NCI-H524 (cell line): ENCODE measurements at regions not wholly inside any gene's neighbourhood (a gene's known extent, or its start where the extent isn't known, plus 50 kb on each side); places are given as distances from the start of the nearest gene placed in this dataset.
A peak's percentile ranks its signal among the peaks of the same experiment; 100 is the strongest.
"Not testable (repeated sequence)": the region's sequence is repeated elsewhere in the genome, so short reads cannot be mapped to it uniquely, and the experiment has no call there.

Experiments
- DNase-seq, 2 experiments: peaks; one replicate each; lab custom pipeline; 2025; lab: John Stamatoyannopoulos, UW

DNA sequence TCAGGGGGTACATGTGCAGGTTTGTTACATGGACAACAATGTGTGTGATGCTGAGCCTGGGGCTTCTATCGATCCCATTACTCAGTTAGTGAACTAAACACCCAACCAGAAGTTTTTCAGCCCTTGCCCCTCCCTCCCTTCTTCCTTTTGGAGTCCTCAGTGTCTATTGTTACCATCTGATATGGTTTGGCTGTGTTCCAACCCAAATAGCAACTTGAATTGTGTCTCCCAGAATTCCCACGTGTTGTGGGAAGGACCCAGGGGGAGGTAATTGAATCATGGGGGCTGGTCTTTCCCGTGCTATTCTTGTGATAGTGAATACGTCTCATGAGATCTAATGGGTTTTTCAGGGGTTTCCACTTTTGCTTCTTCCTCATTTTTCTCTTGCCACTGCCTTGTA, 186.3 kb downstream of the AEBP2 start:
- not testable (repeated sequence) for DNase-seq

DNA sequence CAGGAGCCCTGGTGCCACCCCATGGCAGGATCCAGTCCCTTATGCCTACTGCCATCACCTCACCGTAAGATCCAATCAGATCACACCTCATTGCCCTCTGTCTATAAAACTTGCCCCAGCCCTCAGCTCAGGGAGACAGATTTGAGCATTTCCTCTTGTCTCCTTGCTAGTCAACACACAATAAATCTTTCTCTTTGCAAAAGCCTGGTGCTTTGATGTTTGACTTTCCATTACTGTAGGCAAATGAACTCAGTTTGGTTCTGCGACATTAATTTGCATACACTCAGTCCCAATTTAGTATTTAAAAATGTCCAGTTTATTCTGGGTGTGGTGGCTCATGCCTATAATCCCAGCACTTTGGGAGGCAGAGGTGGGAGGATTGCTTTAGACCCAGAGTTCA, 188.4 kb downstream of the AEBP2 start:
- no peak for DNase-seq

DNA sequence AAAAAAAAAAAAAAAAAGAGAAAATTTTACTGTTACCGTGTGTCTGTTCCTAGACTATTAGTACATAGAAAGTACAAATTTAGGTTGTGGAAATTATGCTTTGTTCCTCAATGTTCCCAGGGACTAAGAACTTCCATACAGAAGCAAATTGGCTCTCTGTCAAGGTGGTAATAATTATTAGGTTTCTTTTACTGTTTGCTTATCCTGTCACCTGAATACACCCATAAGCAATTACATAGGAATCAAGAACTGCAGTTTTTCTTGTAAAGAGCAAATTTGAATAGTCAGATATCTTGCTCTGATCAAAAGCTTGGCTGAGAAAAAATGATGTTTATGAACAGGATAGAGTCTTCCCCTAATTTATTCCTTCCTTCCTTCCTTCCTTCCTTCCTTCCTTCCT, 191.2 kb downstream of the AEBP2 start:
- no peak for DNase-seq

DNA sequence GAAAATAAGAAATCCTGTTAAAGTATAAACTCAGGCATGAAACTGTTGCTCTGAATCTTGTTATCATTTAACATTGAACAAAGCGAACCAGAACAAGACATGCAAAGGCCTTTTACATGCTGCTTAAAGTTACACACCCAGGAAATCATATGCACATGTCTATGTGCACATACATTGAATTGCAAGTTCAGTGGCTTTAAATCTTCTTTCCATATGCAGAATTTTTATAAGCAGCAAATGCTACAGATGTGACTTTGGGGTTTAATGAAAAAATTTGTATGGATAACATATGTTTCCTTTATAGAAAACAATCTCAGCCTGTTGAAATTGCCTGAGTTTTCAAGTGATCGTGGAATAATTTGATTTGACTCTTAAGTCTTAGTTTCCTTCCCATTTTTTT, 193.9 kb downstream of the AEBP2 start:
- DNase-seq, result no peak

DNA sequence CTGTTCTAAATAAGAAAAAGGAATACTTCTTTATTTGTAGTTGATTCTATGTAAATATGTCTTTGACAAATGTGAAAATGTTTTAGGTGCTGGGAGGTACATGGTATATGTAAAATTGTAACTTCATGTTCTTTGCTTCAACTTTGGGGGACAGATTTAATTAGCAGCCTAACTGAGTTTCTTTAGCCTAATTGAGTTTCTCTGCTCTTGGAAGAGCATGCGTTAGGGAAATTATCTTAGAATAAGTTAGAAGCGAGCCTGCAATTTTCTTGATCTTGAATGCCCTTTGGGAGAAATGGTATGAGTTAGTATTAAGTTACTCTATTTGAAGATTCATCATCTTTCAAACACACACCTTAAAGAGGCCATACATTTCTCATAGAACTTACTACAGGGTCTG, 194.3 kb downstream of the AEBP2 start:
- no peak for DNase-seq

DNA sequence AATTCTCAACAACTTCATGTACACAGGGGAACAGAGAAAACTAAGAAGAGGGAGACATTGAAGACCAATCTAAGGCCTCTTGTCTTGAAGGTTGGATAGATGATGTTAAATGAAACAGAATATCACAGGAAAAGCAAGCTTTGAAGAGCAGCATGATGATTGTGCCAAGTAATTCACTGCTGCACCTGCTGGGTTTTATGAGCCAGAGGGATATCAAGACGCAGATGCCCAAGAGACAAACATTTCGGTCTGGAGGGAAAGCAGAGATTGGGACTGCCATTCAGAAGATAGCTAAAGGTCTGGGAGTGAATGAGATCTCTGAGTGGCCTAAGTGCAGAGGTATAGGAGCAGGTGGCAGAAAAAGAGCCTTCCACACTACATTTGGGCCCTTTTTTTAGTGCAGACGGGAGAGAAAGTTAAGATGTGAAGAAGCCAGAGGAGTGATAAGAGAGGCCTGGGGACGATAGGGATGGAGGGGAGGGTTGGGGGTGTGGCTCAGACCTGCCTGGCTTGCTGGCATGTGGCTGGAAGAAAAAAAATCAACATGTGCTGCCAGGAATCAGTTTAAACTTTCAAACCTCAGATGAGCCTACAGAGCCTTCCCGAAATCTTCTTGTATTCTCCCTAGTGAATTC, 200.6 kb downstream of the AEBP2 start:
- DNase-seq, result no peak

DNA sequence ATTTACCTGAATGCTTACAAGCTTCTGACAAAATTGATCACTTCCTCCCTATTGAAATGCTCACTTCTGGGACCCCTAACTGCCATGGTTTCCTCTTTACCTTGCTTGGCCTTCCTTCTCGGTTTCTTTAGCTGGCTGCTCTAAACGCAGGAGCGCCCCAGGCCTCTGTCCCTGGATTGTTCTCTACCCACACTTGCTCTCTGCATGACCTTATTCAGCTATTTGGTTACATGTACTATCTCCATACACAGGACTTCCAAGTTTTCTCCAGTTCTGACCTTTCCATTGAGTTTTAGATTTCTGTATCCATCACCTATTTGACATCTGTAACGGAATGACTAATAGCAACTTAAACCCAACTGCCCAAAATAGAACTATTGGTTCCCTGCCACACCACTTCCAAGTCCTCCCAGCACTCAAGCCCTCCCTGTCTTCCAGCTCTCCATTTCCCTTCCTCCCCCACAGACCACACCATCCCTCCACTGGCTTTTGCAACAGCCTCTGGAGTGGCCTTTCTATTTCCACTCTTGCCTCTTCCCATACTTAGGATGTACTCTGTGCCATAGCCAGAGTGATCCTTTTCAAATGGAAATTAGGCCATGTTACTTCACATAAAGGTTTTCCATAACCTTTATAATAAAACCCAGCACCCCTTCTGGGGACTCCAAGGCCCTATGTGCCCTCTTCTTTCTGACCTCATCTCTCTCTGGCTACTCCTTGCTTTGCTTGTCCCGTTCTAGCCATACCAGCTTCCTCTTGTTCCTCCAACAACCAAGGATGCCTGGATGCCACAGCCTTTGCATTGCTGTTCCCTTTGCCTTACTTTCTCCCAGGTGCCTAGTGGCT, 202.2 kb downstream of the AEBP2 start:
- no peak for DNase-seq

DNA sequence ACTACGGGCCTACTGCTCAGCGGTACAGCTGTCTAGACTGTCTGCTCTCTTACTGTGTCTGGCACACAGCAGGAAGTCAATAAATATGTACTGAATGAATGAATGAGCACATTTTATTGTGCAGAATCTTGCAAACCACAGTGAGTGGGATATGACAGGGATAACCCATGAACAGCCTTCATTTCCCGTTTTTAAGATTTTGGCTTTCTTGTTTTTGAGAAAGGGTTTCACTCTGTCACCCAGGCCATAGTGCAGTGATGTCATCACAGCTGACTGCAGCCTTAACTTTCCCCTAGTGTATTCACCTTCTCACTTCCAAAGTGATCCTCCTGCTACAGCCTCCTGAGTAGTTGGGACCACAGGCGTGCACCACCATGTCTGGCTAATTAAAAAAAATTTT, 203.1 kb downstream of the AEBP2 start:
- DNase-seq, result no peak

DNA sequence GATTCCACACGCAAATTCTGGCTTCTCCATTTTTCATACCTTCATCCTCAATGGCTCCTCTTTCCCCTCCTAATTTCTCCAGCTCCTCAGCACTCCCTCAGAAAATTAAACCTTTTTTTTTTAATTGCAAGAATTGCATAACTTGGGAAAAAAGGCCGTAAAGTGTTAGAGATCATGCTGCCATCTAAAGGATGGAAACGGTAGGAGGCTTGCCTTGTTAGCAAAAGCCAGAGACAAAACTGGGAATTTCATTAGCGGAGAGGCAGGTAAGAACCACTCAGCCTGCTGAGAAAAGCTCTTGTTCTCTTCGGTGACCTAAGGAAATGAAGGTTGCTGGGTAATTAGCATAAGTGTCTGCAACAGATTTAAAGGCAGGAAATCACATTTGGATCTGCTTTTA, 204.3 kb downstream of the AEBP2 start:
- DNase-seq, result peak in 1 of 2 experiments; percentile 45

DNA sequence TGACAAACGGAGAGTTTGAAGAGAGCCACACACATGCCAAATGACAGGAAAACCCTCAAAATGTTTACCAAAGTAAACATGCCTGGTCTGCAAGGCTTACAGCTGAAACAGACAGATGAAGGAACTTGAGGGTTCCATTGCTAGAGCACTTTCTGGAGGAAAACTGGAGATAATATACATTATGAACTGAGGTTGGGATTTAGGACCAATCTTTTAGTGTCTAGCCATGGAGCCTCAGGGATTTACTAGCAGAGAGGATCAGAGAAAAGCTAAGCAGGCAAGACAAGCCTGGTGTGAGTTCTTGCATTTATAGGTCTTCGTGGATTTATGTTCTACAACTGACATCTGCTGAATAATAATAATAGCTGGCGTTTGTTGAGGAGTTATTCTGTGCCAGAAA, 205.3 kb downstream of the AEBP2 start:
- DNase-seq, result no peak

DNA sequence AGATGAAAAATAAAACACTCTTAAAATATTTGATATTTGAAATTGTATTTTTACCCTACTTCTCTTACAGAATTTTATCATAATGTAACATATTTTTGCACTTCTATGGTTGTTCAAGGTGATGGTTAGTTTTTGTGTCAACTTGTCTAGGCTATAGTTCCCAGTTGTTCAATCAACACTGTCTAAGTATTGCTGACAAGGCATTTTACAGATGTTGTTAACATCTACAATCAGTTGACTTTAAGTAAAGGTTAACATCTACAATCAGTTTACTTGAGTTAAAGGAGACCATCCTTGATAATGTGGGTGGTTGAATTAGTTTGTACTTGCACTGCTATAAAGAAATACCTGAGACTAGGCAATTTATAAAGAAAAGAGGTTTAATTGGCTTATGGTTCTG, 206.5 kb downstream of the AEBP2 start:
- no peak for DNase-seq

DNA sequence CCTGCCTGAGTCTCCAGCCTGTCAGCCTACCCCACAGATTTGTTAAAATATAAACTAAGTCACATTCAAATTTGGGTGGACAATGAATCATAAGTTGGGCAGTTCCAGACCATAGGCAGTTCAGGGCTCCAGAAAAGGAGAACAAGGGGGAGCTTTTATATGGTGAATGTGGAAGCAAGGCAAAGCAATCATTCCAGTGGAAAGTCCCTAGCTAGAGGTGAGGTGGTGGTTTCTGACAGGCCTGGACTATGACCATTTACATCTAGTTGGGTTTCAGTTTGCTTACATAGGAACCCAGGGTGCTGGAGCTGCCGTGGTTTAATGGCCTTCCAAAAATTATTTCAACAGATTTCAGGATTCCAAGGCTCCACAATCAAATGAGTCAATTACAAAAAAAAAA, 207.3 kb downstream of the AEBP2 start:
- DNase-seq, result no peak

DNA sequence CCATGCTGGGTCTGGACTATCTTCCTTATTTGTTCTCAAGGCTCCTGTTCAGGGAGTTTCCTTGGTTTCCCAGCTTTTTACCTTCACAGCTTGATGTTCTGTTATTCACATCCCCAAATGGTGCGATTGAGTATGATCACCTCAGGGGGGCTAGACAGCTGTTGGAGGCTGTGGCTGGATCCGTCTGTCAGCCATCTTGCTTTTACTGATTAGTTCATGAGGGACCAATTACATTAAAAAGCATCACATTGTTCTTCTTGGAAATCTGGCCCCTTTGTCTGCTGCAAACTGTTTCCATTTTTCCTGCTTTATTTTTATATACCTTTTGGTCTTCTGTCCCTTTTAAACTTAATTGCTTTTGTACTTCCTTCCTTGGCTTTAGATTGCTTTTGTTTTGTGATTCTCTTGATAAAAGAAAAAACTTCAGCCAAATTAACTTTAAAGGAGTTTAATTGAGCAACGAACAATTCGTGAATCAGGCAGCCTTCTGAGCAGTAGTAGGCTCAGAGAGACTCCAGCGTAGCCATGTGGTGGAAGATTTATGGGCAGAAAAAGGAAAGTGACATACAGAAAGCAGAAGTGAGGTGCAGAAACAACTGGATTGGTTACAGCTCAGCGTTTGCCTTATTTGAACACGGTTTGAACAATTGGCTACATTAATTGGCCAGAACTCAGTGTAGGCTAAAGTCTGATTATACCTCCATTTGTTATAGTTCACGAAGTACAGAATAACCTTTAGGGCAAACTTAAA, 208.7 kb downstream of the AEBP2 start:
- DNase-seq, result no peak

DNA sequence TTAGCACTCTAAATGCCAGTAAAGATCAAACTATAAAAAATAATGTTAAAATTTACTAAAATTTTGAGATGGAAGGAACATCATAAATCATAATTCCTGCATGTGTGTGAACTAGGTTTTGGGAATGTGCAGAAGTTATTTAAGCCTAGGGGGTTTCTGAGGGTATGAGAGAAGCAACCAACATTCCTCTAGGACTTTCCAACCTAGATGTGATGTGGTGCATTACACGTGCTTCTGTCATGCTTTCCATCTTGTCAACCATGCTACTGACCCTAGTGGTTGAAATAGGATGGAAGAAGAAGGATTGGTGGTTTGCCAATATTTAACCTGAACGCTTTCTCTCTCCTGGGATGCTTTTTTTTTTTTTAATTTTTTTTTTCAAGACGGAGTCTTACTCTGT, 209.3 kb downstream of the AEBP2 start:
- no peak for DNase-seq

DNA sequence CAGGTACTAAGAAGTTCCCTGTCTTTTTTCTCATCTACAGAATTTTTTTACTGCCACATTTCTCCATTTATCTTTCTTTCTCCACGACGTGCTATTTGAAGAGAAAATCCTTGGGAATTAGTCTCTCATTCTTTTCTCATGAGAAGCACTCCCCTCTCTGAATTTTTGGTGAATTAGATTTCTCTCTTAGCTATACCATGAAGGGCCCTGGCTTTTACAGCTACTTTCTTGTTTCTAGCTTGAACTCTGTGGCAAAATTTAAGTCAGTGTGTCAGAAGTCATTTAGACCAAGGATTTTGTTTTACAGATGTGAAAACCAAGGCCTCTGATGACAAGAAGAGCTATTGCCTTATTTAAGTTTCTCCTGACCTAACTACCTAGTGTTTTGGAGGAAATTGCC, 213.1 kb downstream of the AEBP2 start:
- no peak for DNase-seq

DNA sequence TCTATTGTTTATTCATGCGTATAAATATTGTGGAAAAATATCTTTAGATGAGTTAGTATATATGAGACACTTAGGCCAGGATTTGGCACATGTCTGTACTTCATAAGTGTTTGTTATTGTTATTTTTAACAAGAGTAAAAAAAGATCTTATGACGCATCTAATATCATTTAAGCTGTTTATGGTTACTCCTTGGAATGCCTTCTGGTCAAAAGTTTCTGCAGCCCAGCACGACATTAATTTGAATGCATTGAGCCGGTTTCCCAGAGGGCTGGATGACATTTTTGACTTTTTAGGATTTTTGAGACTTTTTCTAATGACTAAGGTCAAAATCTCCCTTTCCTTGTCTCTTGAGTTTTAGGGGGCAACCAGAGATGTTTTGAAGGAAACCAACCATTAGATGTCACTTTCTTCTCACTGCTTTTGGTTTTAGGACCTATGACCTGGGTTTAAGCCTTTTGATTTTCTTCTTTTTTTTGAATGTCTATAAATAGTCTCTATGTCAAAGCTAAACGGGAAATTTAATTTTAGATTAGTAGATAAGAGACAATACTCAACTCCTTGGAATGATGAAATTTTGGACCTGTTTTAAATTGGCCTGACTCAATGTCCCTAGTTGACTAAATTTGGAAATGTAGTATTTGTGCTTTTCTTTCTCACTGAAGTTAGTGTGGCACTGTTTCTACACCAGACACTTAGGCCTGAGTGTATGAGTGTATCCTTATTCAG, 215.5 kb downstream of the AEBP2 start:
- DNase-seq, result no peak

DNA sequence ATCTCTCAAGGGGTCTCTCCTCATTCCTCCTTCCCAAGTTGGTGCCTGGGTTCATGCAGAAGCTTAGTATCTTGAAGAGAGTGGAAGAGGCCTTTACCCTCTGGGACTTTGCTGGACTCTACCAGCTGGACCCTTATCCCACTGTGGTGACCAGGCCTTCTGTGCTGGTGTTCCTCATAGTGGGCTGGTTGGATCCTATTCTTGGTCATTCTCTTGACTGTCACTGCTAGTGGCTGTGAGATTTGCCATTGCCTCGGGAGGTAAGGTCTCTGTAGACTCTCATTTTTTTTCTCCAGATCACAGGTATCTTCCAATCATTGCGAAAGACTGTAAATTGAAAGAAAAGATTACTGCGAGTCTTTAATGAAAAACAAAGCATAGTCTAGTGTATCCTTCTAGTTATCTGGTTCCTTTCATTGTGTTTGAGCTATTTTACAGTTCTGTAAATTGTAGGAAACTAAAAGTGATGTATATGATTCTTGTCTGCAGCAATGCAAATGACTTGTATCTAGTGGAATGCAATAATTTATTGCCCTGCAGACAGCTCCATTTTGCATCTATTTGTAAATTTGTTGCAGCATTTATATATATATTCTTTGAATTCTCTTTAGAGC, 217.9 kb downstream of the AEBP2 start:
- DNase-seq, result no peak

DNA sequence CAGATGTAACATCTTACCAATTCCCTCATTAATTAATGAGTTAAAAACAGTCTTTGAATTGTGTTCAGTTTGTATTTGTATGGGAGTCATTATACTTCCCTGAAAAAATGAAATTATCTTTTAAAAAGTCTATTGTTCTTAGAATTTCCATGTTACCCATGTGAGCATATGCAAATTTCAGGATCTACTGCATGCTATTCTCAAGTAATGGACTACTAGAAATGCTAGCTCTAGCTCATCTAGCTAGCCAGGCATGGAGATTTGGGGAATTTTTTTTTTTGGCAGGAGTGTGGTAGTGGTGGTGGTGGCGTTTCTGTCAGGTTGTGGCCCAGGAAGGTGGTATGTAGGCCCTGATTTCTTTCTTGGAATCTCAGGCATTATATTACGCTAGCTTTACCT, 218.4 kb downstream of the AEBP2 start:
- DNase-seq, result no peak

DNA sequence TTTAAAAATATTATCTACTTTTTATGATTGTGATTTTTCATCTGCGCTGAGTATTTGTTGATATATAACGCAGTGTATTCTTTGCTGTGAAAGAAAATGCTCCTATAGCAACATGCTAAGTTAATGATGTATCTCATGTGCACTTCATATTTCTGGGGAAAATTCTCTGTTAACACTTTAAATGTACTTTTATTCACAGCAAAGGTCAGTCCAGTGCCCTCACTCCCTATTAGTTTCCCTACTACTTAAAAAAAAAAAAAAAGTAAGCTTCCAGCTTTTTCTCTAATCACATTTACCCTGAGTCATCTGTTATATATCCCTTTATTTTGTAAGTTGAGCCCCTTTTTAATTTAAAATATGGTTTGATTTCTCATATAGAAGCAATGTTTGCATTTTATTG, 219.8 kb downstream of the AEBP2 start:
- DNase-seq, result no peak

DNA sequence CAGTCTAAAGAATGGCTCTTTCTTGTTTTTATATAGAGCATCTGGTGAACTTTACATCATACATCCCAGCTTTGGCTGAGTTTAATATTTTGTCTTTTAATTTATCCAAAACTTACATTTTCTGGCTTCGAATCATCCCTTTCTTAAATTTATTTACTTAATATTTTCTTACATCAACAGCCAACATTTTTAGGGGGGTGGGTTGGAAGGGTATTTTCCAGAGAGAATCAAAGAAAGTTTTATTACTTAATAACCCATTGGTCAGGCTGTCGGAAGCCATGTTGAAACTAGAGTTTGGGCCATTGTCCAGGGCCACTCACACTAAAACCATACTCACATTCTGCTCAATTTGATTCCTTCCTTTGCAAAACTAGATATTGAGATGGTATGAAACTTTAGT, 220.2 kb downstream of the AEBP2 start:
- no peak for DNase-seq

DNA sequence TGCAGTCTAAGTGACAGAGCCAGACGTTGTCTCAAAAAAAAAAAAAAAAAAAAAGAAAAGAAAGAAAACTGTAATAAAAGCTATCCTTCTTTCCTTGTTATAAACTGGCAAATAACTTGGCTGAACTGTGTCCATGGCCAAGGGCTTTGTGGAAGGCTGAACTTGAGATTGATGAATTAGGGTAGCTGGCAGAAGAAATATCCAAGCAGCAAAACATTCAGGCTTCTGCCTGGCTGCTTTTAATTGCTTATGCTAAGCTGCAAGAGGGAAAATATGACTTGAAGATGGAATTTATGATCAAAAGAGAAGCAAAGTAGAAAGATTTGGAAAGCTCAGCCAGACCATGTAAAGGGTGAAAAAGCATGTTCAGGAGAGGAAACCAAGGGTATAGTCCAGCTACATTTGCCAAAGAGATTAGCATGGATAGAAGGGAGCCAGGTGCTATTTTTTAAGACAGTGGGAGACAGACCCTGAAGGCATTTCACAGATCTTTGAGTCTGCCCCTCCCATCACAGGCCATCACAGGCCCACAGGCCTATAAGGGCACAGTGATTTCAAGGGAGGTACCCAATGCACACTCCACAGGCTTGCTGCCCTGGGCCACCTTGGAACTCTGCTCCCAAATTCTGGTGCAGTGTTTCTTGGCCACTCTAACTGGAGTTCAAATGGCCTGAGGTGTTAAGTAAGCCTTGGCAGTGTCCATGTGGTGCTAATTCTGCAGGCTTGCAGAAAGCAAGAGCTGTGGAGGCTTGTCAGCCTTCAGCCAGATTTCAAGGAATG, 226.0 kb downstream of the AEBP2 start:
- DNase-seq, result no peak
